H1 (cell line): ENCODE measurements at regions not wholly inside any gene's neighbourhood (a gene's known extent, or its start where the extent isn't known, plus 50 kb on each side); places are given as distances from the start of the nearest gene placed in this dataset.

Experiments used
- ASH2L ChIP-seq: fragments of 200-600, 300-600 bp; sonication (generic); IDR thresholded peaks from one replicate; pipeline ENCODE4 v1.7.1; 2017; ENCODE audit warnings: low read length
- BRCA1 ChIP-seq: IDR thresholded peaks from 2 replicates; pipeline ENCODE4 v1.6.1; 2012; ENCODE audit warnings: low read depth, low read length, improper control_type of control experiment
- JUND ChIP-seq: IDR thresholded peaks from 2 replicates; pipeline ENCODE4 v1.6.1; 2011; ENCODE audit warnings: mild to moderate bottlenecking, improper control_type of control experiment, low read length

GRCh38 chr6:139832493-139833305 is 458.3 kb upstream of the CITED2 start (continued):
- TF ChIP-seq JUND, result no peak
- TF ChIP-seq BRCA1, result no peak
- no peak for TF ChIP-seq ASH2L
